GM12891 (cell line): ENCODE measurements at regions not wholly inside any gene's neighbourhood (a gene's known extent, or its start where the extent isn't known, plus 50 kb on each side); places are given as distances from the start of the nearest gene placed in this dataset.
"Not testable (repeated sequence)": the region's sequence is repeated elsewhere in the genome, so short reads cannot be mapped to it uniquely, and the experiment has no call there.

ENCODE experiments used
- DNase-seq: peaks from one replicate; pipeline ENCODE4 v3.0.0; 2011; ENCODE audit warnings: low spot score; ENCODE audit not compliant: insufficient read length
- FAIRE-seq: peaks from 2 replicates; lab custom pipeline; 2011; peaks lifted over from hg19 to GRCh38; lab: Jason Lieb, UNC
- PAX5 ChIP-seq: IDR thresholded peaks from 2 replicates; pipeline ENCODE4 v1.6.1; 2011; ENCODE audit warnings: low read length, moderate library complexity, mild to moderate bottlenecking; ENCODE audit not compliant: insufficient read depth, severe bottlenecking
- POLR2A ChIP-seq: IDR thresholded peaks from 2 replicates; pipeline ENCODE4 v1.6.1; 2011; ENCODE audit warnings: low read depth, low read length, control low read depth
- POLR2AphosphoS5 ChIP-seq: IDR thresholded peaks from 2 replicates; pipeline ENCODE4 v1.6.1; 2011; ENCODE audit warnings: low read depth, low read length, control low read depth
- POU2F2 ChIP-seq: IDR thresholded peaks from 2 replicates; pipeline ENCODE4 v1.6.1; 2011; ENCODE audit warnings: low read depth, mild to moderate bottlenecking, control low read depth, low read length, moderate library complexity
- SPI1 ChIP-seq: IDR thresholded peaks from 2 replicates; pipeline ENCODE4 v1.6.1; 2011; ENCODE audit warnings: low read depth, low read length, control low read depth
- TAF1 ChIP-seq: IDR thresholded peaks from 2 replicates; pipeline ENCODE4 v1.6.1; 2011; ENCODE audit warnings: low read depth, low read length, control low read depth

DNA sequence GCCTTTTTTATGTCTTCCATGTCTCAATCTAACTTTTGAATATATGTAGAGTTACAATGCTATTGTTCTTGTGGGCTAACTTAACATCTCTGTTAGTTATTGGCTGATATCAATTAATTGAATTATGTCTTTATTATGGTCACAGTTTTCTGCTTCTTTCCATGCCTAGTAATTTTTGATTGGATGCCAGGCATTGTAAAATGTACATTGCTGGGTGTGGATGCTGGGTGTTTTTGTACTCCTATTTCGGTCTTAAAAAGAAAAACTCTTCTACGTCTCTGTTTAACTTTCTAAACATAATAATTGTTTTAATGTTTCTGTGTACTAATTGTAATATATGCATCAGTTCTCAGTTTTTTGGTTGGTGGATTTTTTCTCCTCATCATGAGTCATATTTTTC is 296.1 kb upstream of the PRICKLE1 start:
- FAIRE-seq (no peak), DNase-seq (no peak)
- TF ChIP-seq POU2F2: no peak

DNA sequence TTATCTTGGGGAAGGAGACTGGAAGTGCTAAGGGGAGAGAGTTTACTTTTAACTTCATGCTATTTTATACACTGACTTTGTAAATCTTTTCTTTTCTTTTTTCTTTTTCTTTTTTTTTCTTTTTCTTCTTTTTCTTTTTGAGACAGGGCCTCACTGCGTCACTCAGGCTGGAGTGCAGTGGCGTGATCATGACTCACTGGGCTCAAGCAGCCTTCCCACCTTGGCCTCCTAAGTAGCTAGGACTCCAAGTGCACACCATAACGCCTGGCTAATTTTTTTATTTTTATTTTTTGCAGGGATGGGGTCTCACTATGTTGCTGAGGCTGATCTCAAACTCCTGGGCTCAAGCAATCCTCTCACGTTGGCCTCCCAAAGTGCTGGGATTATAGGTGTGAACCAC is 294.6 kb upstream of the PRICKLE1 start:
- no peak for DNase-seq
- FAIRE-seq: no peak
- TF ChIP-seq TAF1 (no peak), POLR2AphosphoS5 (no peak), POU2F2 (no peak), POLR2A (no peak), PAX5 (no peak), SPI1 (no peak)

DNA sequence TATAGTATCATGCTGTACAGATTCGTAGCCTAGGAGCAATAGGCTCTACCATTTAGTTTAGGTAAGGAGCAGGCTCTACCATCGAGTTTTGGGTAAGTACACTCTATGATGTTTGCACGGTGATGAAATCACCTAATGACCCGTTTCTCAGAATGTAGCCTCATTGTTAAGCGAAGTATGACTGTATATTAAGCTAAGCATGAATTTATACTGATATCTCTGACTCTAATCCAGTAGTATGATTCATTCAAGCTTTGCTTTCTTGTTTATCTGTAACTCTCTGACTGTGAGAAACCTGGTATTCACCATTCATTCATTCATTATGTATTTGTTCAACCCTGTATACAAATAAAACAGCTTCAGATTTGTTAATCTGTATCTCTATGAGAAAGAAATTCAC is 283.9 kb upstream of the PRICKLE1 start:
- DNase-seq: no peak

DNA sequence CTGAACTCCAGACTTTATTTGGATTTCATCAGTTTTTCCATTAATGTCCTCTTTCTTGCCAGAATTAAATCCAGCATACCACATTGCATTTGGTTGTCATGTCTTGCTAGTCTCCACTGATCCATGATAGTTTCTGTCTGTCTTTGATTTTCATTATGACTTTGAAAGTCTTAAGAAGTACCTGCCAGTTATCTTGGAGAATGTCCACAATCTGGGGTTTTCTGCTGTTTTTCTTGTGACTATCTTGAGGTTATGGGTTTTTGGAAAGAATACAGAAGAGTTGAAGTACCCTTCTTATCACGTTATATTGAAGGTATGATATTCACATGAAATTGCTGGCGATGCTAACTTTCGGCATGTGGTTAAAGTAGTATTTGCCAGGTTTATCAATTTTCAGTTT is 282.3 kb upstream of the PRICKLE1 start:
- no peak for TF ChIP-seq PAX5
- TF ChIP-seq POLR2A: no peak
- no peak for TF ChIP-seq POLR2AphosphoS5
- no peak for TF ChIP-seq TAF1
- no peak for TF ChIP-seq SPI1
- TF ChIP-seq POU2F2: no peak
- no peak for DNase-seq
- no peak for FAIRE-seq

More for the DNA sequence above, 283.9 kb upstream of the PRICKLE1 start:
- TF ChIP-seq TAF1: no peak
- no peak for TF ChIP-seq POLR2A
- TF ChIP-seq SPI1: no peak
- no peak for TF ChIP-seq POU2F2
- TF ChIP-seq POLR2AphosphoS5: no peak
- TF ChIP-seq PAX5: no peak
- no peak for FAIRE-seq

DNA sequence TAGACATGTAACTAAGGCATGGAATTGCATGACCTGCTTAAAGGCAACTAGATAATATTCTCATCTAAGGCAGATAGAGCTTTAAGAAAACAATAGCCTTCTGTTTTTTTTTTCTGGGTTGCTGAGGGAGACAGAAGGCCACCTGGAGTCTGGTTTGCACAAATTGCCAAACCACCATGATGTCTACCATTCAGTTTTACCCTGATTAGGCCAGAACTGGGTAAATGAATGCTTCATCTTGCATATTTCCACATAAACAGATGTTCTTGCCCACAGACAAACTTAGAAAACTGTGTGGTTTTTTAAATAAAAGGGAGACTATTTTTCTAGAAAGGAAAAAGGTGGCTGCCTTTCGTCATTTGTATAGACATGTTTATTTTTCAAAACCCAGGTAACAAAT is 278.7 kb upstream of the PRICKLE1 start:
- FAIRE-seq: no peak
- TF ChIP-seq PAX5 (no peak), POLR2A (no peak), TAF1 (no peak), SPI1 (no peak), POLR2AphosphoS5 (no peak), POU2F2 (no peak)
- DNase-seq: no peak

DNA sequence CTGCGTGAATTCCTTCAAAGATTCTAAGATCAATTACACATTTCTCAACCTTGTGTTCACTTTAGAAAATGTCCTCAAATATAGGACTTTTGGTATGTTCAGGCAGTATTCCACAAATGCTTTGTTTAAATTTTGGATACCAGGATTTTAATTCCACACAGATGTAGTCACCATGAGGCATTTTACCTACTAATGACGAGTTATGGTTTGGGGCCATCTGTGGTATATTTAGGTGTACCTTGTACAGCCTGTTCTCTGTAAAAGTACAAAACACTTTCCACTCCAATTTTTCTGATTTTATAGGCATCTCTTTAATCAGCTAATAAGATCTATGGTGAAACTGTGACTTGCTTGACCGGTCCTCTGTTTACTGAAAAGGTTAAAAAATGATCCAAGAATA is 275.7 kb upstream of the PRICKLE1 start:
- no peak for FAIRE-seq
- DNase-seq: no peak
- TF ChIP-seq POLR2A (no peak), PAX5 (no peak), POU2F2 (no peak), POLR2AphosphoS5 (no peak), SPI1 (no peak)

DNA sequence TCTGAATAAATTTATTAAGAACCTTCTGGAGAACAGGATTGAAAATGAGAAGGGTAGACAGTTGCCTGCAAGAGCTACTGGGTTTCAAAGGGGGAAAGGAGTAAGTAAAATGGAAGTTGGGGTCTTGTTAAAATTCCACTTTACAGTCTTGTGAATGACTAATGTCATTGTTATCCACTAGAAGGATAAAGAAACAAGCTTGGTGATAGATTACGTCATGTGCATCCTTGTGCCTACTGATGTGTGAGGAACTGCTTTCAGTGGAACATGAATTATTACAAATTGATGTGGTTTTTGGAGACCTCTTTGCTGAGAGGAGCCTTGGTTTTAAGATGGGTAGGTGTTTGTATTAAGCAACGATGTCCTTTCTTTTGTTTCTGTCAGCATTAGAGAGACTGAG is 272.5 kb upstream of the PRICKLE1 start:
- no peak for FAIRE-seq
- DNase-seq: no peak
- TF ChIP-seq TAF1 (no peak), POLR2A (no peak), SPI1 (no peak), PAX5 (no peak), POU2F2 (no peak)

DNA sequence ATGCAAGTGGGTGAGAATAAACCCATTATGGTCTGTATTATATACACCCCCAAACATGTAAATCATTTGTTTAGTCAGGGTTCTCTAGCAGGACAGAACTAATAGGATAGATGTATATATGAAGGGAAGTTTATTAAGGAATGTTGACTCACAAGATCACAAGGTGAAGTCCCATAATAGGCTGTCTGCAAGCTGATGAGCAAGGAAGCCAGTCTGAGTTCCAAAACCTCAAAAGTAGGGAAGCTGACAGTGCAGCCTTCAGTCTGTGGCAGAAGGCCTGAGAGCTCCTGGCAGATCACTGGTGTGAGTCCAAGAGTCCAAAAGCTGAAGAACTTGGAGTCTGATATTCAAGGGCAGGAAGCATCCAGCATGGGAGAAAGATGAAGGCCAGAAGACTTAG is 270.8 kb upstream of the PRICKLE1 start:
- not testable (repeated sequence) for FAIRE-seq

DNA sequence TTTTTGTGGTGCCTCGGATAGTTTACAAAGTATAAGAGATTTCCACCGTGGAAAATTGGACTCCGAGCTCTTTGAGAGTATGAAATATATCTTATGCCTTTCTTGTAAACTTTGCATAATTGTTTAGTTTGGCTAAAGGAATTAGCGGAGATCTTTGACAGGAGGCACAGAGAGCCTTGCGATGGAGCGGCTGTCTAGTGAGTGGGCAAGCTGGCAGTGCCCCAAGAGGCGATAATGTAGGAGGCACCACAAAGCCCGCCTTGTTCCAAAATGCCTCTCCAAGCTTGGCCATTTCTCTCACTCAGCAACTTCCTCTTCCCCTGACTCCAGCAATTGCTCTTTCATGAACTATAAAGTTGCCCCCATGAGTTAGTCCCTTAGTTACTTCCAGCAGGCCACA is 270.1 kb upstream of the PRICKLE1 start:
- TF ChIP-seq POLR2A (no peak), POLR2AphosphoS5 (no peak), SPI1 (no peak), TAF1 (no peak), PAX5 (no peak), POU2F2 (no peak)
- FAIRE-seq: no peak
- DNase-seq: no peak

More for the DNA sequence above, 270.8 kb upstream of the PRICKLE1 start:
- not testable (repeated sequence) for DNase-seq

DNA sequence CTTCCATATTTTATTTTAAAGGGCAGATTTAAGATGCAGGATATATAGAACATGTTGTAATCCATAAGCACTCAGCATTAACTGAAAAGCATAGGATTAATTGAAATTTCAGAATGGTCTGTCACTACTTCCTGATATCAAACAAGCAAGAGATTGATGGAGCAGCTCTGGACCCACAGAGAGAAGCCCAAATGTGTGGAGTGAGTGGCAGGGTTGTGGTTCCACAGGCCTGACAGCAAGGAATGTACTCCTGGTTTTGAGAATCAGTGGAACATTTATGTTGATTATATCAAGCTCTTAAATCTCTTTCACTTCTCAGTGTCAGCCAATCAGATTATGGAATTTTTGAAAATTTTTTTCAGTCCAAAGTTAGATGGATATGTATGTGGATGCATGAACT is 267.6 kb upstream of the PRICKLE1 start:
- DNase-seq (no peak), FAIRE-seq (no peak)
- TF ChIP-seq TAF1: no peak
- no peak for TF ChIP-seq PAX5
- TF ChIP-seq POLR2AphosphoS5: no peak
- TF ChIP-seq POU2F2: no peak
- TF ChIP-seq POLR2A: no peak

DNA sequence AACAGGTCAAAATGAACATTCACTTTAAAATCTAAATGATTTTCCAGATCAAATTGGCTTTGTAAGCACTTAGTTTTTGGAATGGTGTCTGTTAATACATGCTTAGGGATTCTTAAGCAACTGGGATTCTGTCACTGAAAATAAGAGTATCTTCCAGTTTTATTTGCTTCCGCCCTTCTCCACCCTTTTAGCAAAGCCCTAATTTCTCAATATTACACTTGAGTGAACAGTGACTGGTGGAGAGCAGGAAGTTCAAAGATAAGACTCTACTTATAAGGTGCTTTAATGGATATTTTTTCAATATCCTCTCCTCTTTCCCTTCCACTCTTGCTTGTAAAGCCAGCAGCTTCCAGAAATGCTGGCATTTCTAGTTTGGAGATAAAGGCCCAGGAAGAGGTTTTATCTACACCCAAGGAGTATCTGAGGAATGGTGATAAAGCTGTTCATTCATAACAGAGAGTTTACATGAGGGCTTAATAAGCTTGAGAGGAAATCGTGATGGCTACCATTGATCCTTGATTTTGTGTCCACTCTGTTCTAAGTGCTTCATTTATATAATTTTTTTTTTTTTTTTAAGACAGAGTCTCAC is 265.9 kb upstream of the PRICKLE1 start:
- no peak for DNase-seq
- TF ChIP-seq TAF1: no peak
- no peak for TF ChIP-seq SPI1
- no peak for TF ChIP-seq POLR2A
- no peak for TF ChIP-seq POU2F2
- TF ChIP-seq POLR2AphosphoS5: no peak
- no peak for TF ChIP-seq PAX5
- no peak for FAIRE-seq
